Fibroblast of the aortic adventitia (primary cell): ENCODE measurements at regions not wholly inside any gene's neighbourhood (a gene's known extent, or its start where the extent isn't known, plus 50 kb on each side); places are given as distances from the start of the nearest gene placed in this dataset.

Source experiments
- DNase-seq: peaks from one replicate; pipeline ENCODE4 v3.0.0-alpha.2; 2010; ENCODE audit warnings: low read depth
- H3K4me3 ChIP-seq: 2 replicates; pipeline ENCODE4 v1.5.1; 2011; ENCODE audit warnings: low read depth, mild to moderate bottlenecking, control low read depth, low read length, moderate library complexity
- TF ChIP-seq, protein P1 (sequence below): IDR thresholded peaks from 2 replicates; pipeline ENCODE4 v1.5.1; 2011; ENCODE audit warnings: mild to moderate bottlenecking, low read length, control low read depth, inconsistent platforms; ENCODE audit not compliant: insufficient read depth

GRCh38 chr16:86756882-86757703, 178.7 kb downstream of the FOXL1 start:
- DNase-seq, result no peak
- no peak overlapping the region for H3K4me3 ChIP-seq
- TF ChIP-seq, protein P1, sequence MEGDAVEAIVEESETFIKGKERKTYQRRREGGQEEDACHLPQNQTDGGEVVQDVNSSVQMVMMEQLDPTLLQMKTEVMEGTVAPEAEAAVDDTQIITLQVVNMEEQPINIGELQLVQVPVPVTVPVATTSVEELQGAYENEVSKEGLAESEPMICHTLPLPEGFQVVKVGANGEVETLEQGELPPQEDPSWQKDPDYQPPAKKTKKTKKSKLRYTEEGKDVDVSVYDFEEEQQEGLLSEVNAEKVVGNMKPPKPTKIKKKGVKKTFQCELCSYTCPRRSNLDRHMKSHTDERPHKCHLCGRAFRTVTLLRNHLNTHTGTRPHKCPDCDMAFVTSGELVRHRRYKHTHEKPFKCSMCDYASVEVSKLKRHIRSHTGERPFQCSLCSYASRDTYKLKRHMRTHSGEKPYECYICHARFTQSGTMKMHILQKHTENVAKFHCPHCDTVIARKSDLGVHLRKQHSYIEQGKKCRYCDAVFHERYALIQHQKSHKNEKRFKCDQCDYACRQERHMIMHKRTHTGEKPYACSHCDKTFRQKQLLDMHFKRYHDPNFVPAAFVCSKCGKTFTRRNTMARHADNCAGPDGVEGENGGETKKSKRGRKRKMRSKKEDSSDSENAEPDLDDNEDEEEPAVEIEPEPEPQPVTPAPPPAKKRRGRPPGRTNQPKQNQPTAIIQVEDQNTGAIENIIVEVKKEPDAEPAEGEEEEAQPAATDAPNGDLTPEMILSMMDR, result no peak

GRCh38 chr16:86757704-86758040, 179.3 kb downstream of the FOXL1 start:
- DNase-seq, result no peak
- no peak overlapping the region for H3K4me3 ChIP-seq
- TF ChIP-seq, protein P1, result no peak

DNA sequence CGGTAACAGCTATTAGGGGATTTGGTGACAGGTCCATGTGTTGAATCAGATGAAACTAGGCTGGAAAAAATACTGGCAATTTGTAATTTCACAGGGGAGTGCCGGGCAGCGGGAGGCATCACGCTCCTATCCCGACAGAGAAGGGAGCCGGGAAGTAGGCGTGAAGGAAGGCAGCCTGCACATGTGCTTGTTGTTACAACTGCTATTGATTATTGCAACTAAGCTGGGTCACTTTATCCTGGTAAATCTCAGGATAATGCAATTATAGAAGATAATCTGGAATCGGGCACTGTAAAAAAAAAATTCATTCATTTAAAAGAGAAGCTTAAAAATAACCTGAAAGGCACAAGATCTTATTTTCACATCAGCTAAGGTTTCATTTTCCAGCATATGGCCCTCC, 180.6 kb downstream of the FOXL1 start:
- H3K4me3 ChIP-seq, result no peak overlapping the region
- DNase-seq, result no peak
- TF ChIP-seq, protein P1, result no peak

GRCh38 chr16:86761111-86762031, 183.0 kb downstream of the FOXL1 start:
- peak; percentile 81 for DNase-seq
- H3K4me3 ChIP-seq, result peak overlapping the region; percentile 45
- TF ChIP-seq, protein P1, result peak; percentile 96

DNA sequence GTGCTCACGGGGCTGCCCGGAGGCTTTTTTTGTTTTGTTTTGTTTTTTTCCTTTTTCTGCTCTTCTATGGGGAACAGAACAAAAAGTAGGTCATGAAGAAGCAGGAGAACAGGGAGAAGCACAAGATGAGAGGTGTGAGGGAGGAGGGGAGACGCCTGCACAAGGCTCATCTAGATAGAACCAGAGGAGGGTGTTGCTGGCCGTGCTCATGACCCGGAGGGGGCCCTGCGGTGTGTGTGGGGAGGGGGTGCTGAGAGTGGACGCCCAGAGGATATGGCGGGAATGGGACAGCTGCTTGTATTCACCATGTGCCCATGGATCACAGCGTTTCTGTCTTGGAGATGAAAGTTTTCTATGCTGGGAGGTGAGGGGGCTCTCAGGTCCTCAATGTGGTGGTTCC, 183.7 kb downstream of the FOXL1 start:
- no peak for DNase-seq
- TF ChIP-seq, protein P1, result no peak
- no peak overlapping the region for H3K4me3 ChIP-seq

GRCh38 chr16:86763819-86764218, 185.5 kb downstream of the FOXL1 start:
- H3K4me3 ChIP-seq, result no peak overlapping the region
- TF ChIP-seq, protein P1, result no peak
- no peak for DNase-seq
